ENCODE measurements at regions not wholly inside any gene's neighbourhood (a gene's known extent, or its start where the extent isn't known, plus 50 kb on each side); places are given as distances from the start of the nearest gene placed in this dataset.

DNA sequence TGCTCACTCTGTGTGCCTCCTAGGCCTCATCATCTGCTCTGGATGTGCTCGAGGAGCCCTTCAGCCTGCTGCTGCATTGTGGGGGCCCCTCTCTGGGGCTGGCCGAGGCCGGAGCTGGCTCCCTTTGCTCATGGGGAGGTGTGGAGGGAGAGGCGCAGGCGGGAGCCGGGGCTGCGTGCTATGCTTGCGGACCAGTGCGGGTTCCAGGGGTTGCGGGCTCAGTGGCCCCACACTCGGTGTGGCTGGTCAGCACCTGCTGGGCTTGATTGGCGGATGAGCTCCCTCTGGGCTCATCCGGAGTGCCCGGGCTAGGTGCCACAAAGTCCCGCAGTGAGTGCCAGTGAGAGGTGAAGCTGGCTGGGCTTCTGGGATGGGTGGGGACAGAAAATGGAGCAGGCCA lies 264.2 kb downstream of the SI start:
- H3K4me1 ChIP-seq (ENCODE audit: insufficient read depth): no peaks in the 10 kb centered on the region
- H3K36me3 ChIP-seq (replicated peaks; ENCODE audit: insufficient read depth, low read depth): no peaks in the 10 kb centered on the region
- no peak for DNase-seq (ENCODE audit: low spot score)
- H3K9me3 ChIP-seq (ENCODE audit: low read depth): no peaks in the 10 kb centered on the region
- no peak overlapping the region for H2AFZ ChIP-seq
- no peak overlapping the region for H3K27ac ChIP-seq
- no peaks in the 10 kb centered on the region for H3K27me3 ChIP-seq
- H3K4me3 ChIP-seq: no peak overlapping the region
- H4K20me1 ChIP-seq (ENCODE audit: insufficient read depth, poor library complexity, severe bottlenecking): no peaks in the 10 kb centered on the region
- no peak for TF ChIP-seq EZH2 (IDR thresholded peaks at IDR 0.05; ENCODE audit: borderline replicate concordance)
- TF ChIP-seq EZH2phosphoT487 (IDR thresholded peaks at IDR 0.05; ENCODE audit: low read depth, severe bottlenecking, unreplicated experiment): no peak
- TF ChIP-seq, protein P1, sequence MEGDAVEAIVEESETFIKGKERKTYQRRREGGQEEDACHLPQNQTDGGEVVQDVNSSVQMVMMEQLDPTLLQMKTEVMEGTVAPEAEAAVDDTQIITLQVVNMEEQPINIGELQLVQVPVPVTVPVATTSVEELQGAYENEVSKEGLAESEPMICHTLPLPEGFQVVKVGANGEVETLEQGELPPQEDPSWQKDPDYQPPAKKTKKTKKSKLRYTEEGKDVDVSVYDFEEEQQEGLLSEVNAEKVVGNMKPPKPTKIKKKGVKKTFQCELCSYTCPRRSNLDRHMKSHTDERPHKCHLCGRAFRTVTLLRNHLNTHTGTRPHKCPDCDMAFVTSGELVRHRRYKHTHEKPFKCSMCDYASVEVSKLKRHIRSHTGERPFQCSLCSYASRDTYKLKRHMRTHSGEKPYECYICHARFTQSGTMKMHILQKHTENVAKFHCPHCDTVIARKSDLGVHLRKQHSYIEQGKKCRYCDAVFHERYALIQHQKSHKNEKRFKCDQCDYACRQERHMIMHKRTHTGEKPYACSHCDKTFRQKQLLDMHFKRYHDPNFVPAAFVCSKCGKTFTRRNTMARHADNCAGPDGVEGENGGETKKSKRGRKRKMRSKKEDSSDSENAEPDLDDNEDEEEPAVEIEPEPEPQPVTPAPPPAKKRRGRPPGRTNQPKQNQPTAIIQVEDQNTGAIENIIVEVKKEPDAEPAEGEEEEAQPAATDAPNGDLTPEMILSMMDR (IDR thresholded peaks at IDR 0.05; ENCODE audit: poor library complexity): no peak
- H3K79me2 ChIP-seq: no peaks in the 10 kb centered on the region
- WGBS (ENCODE audit: low lambda C conversion rate, missing lambda C conversion rate): 97% methylated on average over 14 of the region's 15 CpGs
- no peak overlapping the region for H3K4me2 ChIP-seq
- H3K9me2 ChIP-seq (replicated peaks; ENCODE audit: insufficient read depth): no peaks in the 10 kb centered on the region

DNA sequence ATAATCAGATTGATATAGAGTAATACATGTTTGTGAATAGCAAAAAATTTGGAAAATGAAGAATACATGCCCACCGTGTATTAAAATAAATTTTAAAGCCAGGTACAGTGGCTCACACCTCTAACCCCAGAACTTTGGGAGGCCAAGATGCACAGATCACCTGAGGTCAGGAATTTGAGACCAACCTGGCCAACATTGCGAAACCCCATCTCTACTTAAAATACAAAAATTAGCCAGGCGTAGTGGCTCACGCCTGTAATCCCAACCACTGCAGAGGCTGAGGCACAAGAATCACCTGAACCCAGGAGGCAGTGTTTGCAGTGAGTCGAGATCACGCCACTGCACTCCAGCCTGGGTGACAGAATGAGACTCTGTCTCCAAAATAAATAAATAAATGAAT lies 266.3 kb downstream of the SI start:
- Histone ChIP-seq H3K27me3 (no peaks in the 10 kb centered on the region), H3K4me1 (ENCODE audit: insufficient read depth) (no peaks in the 10 kb centered on the region), H4K20me1 (ENCODE audit: insufficient read depth, poor library complexity, severe bottlenecking) (no peaks in the 10 kb centered on the region), H3K9me3 (ENCODE audit: low read depth) (no peaks in the 10 kb centered on the region), H3K36me3 (replicated peaks; ENCODE audit: insufficient read depth, low read depth) (no peaks in the 10 kb centered on the region), H3K4me3 (no peak overlapping the region), H3K9me2 (replicated peaks; ENCODE audit: insufficient read depth) (no peaks in the 10 kb centered on the region), H2AFZ (no peak overlapping the region), H3K27ac (no peak overlapping the region), H3K4me2 (no peak overlapping the region), H3K79me2 (no peaks in the 10 kb centered on the region)
- 96% methylated on average over 6 of the region's 6 CpGs for WGBS (ENCODE audit: low lambda C conversion rate, missing lambda C conversion rate)
- DNase-seq (ENCODE audit: low spot score): no peak
- no peak for TF ChIP-seq EZH2phosphoT487 (IDR thresholded peaks at IDR 0.05; ENCODE audit: low read depth, severe bottlenecking, unreplicated experiment)
- TF ChIP-seq, protein P1 (IDR thresholded peaks at IDR 0.05; ENCODE audit: poor library complexity): no peak
- TF ChIP-seq EZH2 (IDR thresholded peaks at IDR 0.05; ENCODE audit: borderline replicate concordance): no peak

DNA sequence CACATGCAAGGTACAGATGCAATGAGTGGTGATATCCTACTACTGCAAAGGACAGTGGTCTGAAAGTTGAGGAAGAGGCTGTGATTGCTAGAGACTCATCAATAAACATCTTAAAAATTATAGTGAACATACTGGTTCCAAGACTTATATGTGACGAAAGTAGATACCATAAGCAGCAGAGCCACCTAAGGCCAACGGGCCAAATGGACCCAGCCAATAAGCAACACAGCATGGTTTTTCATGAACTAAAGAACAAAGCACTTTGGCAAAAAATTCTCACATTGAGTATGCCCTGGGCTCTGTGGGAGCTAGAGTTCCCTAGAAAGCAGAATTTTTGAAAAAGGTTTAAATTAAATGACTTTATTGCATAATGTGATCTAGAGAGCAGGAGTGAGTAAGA lies 272.1 kb downstream of the SI start:
- WGBS (ENCODE audit: low lambda C conversion rate, missing lambda C conversion rate): 74% methylated on average over 2 of the region's 2 CpGs
- TF ChIP-seq, protein P1 (IDR thresholded peaks at IDR 0.05; ENCODE audit: poor library complexity): peak; percentile 16
- no peak for TF ChIP-seq EZH2 (IDR thresholded peaks at IDR 0.05; ENCODE audit: borderline replicate concordance)
- no peak for TF ChIP-seq EZH2phosphoT487 (IDR thresholded peaks at IDR 0.05; ENCODE audit: low read depth, severe bottlenecking, unreplicated experiment)
- no peak overlapping the region for H2AFZ ChIP-seq

DNA sequence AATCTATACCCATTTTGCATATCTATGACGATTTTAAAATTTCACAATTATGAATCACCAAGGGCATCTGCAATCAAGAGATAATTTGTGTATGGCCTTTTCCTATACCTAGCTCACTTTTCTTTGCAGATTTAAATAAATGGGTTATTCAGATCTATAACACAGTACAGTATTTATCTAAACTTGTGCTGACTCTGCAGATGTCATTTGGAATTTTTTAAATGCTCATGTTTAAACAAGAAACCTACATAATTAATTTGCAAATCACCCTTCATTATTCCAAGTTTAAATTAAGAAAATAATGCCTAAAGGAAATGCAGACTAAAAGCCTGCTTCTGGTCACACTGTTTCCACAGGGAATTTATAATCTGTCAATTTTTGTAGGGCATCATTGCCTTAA lies 284.2 kb downstream of the SI start:
- H4K20me1 ChIP-seq (ENCODE audit: insufficient read depth, poor library complexity, severe bottlenecking): no peaks in the 10 kb centered on the region
- H3K4me1 ChIP-seq (ENCODE audit: insufficient read depth): no peaks in the 10 kb centered on the region
- H3K4me3 ChIP-seq: no peak overlapping the region
- H3K9me2 ChIP-seq (replicated peaks; ENCODE audit: insufficient read depth): no peaks in the 10 kb centered on the region
- H3K9me3 ChIP-seq (ENCODE audit: low read depth): no peaks in the 10 kb centered on the region
- TF ChIP-seq EZH2 (IDR thresholded peaks at IDR 0.05; ENCODE audit: borderline replicate concordance): no peak
- TF ChIP-seq EZH2phosphoT487 (IDR thresholded peaks at IDR 0.05; ENCODE audit: low read depth, severe bottlenecking, unreplicated experiment): no peak
- TF ChIP-seq, protein P1 (IDR thresholded peaks at IDR 0.05; ENCODE audit: poor library complexity): no peak
- no peak overlapping the region for H3K27ac ChIP-seq
- H3K4me2 ChIP-seq: no peak overlapping the region
- no peak overlapping the region for H2AFZ ChIP-seq
- 82% methylated on average over 1 of the region's 1 CpG for WGBS (ENCODE audit: low lambda C conversion rate, missing lambda C conversion rate)
- no peaks in the 10 kb centered on the region for H3K36me3 ChIP-seq (replicated peaks; ENCODE audit: insufficient read depth, low read depth)
- H3K79me2 ChIP-seq: no peaks in the 10 kb centered on the region
- DNase-seq (ENCODE audit: low spot score): no peak
- H3K27me3 ChIP-seq: no peaks in the 10 kb centered on the region

More for the DNA sequence above, 272.1 kb downstream of the SI start:
- Histone ChIP-seq H3K79me2 (no peaks in the 10 kb centered on the region), H3K27ac (no peak overlapping the region), H3K27me3 (no peaks in the 10 kb centered on the region), H4K20me1 (ENCODE audit: insufficient read depth, poor library complexity, severe bottlenecking) (no peaks in the 10 kb centered on the region), H3K9me2 (replicated peaks; ENCODE audit: insufficient read depth) (no peaks in the 10 kb centered on the region), H3K4me3 (no peak overlapping the region), H3K36me3 (replicated peaks; ENCODE audit: insufficient read depth, low read depth) (no peaks in the 10 kb centered on the region), H3K9me3 (ENCODE audit: low read depth) (no peaks in the 10 kb centered on the region), H3K4me1 (ENCODE audit: insufficient read depth) (no peaks in the 10 kb centered on the region), H3K4me2 (no peak overlapping the region)
- DNase-seq (ENCODE audit: low spot score): no peak

Measured in hepatocyte (in vitro differentiated cells).